ENCODE measurements at regions not wholly inside any gene's neighbourhood (a gene's known extent, or its start where the extent isn't known, plus 50 kb on each side); places are given as distances from the start of the nearest gene placed in this dataset.
A peak's percentile ranks its signal among the peaks of the same experiment; 100 is the strongest.

GRCh38 chr15:100762913-100763834 lies 116.5 kb upstream of the ALDH1A3 start:
- Histone ChIP-seq H3K36me3 (ENCODE audit: control insufficient read depth in 4 of 4, insufficient read depth in 3 of 4, low read depth in 1 of 4, low read length in 3 of 4) (no peaks in the 10 kb centered on the region), H3K9me3 (ENCODE audit: control insufficient read depth in 4 of 4, low read length in 3 of 4) (peaks cover 0 to 2% (median 0%) of the 10 kb centered on the region in 4 donors), H3K4me1 (ENCODE audit: control insufficient read depth in 4 of 4, insufficient read depth in 4 of 4, low read length in 3 of 4) (no peaks in the 10 kb centered on the region), H3K9ac (ENCODE audit: low read depth in 1 of 2, low read length in 2 of 2) (no peak overlapping the region), H3K4me3 (ENCODE audit: low read depth in 1 of 3, low read length in 3 of 3) (no peak overlapping the region), H3K27me3 (ENCODE audit: control insufficient read depth in 4 of 4, insufficient read depth in 4 of 4, low read length in 3 of 4) (peaks cover 0 to 5% (median 3%) of the 10 kb centered on the region in 4 donors), H3K27ac (ENCODE audit: low read depth in 1 of 2, low read length in 2 of 2) (no peak overlapping the region)
- WGBS = 72% methylated on average over 10 of the region's 10 CpGs
- TF ChIP-seq EGR1 (IDR thresholded peaks at IDR 0.05; ENCODE audit: low read depth in 2 of 2) (no peak), TAF1 (conservative IDR thresholded peaks at IDR 0.05) (no peak), RXRA (IDR thresholded peaks at IDR 0.05) (no peak), SP1 (IDR thresholded peaks at IDR 0.05) (no peak), ATF3 (IDR thresholded peaks at IDR 0.05) (no peak), HNF4A (conservative IDR thresholded peaks at IDR 0.05) (no peak)
- TF ChIP-seq, protein P1, sequence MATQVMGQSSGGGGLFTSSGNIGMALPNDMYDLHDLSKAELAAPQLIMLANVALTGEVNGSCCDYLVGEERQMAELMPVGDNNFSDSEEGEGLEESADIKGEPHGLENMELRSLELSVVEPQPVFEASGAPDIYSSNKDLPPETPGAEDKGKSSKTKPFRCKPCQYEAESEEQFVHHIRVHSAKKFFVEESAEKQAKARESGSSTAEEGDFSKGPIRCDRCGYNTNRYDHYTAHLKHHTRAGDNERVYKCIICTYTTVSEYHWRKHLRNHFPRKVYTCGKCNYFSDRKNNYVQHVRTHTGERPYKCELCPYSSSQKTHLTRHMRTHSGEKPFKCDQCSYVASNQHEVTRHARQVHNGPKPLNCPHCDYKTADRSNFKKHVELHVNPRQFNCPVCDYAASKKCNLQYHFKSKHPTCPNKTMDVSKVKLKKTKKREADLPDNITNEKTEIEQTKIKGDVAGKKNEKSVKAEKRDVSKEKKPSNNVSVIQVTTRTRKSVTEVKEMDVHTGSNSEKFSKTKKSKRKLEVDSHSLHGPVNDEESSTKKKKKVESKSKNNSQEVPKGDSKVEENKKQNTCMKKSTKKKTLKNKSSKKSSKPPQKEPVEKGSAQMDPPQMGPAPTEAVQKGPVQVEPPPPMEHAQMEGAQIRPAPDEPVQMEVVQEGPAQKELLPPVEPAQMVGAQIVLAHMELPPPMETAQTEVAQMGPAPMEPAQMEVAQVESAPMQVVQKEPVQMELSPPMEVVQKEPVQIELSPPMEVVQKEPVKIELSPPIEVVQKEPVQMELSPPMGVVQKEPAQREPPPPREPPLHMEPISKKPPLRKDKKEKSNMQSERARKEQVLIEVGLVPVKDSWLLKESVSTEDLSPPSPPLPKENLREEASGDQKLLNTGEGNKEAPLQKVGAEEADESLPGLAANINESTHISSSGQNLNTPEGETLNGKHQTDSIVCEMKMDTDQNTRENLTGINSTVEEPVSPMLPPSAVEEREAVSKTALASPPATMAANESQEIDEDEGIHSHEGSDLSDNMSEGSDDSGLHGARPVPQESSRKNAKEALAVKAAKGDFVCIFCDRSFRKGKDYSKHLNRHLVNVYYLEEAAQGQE (IDR thresholded peaks at IDR 0.05) = no peak
- no peak for DNase-seq (ENCODE audit: low spot score)

DNA sequence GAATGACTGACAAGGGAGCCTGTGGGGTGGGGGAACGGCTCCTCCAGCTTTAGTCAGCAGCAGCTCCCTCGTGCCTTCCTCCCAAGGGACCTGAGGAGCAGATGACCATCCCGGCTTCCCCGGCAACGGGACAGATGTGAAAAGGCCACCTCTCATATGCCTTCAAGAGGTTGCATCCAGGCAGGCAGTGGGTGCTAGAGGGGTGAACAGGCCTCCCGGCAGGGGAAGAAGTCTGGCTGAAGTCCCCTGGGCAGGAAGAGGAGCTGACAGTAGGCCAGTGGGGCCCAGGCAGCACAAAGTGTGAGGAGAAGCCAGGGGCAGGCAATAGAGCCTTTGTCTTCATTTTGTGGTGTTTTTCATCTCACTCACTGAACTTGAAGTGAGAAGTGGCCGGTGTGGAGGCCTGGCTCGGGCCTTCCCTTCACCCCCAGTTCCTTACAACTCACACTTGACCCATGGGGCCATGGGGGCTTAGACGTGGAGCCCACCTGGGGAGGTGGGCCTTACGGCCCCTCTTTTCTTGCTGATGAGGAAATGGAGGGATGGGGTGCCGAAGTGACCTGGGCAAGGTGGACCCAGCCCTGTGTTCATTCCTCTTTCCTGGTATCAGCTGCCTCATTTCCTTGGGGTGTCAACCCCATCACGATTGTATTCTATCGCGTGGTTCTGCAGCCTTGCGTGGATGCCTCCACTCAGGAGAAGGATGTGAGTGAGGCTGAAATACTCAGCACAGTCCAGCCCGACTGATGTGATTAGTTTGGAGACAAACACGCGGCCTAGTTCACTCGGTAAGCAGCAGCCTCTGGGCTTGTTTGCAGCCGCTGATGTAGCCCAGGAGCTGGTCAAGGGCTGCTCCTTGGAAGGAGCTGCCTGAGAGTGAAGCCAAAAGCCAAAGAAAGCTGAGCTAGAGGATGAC lies 115.5 kb upstream of the ALDH1A3 start:
- TF ChIP-seq YY1 (IDR thresholded peaks at IDR 0.05) (no peak), TAF1 (conservative IDR thresholded peaks at IDR 0.05) (no peak), SP1 (IDR thresholded peaks at IDR 0.05) (no peak), FOXA1 (IDR thresholded peaks at IDR 0.05) (no peak), EGR1 (IDR thresholded peaks at IDR 0.05; ENCODE audit: low read depth in 2 of 2) (no peak), MAX (IDR thresholded peaks at IDR 0.05) (no peak), RXRA (IDR thresholded peaks at IDR 0.05) (no peak), GABPA (IDR thresholded peaks at IDR 0.05 in 1 of 2, conservative IDR thresholded peaks at IDR 0.05 in 1 of 2) (no peak), ZBTB33 (IDR thresholded peaks at IDR 0.05) (no peak), NR2F2 (IDR thresholded peaks at IDR 0.05) (no peak), FOXA2 (IDR thresholded peaks at IDR 0.05) (no peak), RAD21 (IDR thresholded peaks at IDR 0.05) (no peak)
- TF ChIP-seq, protein P2, sequence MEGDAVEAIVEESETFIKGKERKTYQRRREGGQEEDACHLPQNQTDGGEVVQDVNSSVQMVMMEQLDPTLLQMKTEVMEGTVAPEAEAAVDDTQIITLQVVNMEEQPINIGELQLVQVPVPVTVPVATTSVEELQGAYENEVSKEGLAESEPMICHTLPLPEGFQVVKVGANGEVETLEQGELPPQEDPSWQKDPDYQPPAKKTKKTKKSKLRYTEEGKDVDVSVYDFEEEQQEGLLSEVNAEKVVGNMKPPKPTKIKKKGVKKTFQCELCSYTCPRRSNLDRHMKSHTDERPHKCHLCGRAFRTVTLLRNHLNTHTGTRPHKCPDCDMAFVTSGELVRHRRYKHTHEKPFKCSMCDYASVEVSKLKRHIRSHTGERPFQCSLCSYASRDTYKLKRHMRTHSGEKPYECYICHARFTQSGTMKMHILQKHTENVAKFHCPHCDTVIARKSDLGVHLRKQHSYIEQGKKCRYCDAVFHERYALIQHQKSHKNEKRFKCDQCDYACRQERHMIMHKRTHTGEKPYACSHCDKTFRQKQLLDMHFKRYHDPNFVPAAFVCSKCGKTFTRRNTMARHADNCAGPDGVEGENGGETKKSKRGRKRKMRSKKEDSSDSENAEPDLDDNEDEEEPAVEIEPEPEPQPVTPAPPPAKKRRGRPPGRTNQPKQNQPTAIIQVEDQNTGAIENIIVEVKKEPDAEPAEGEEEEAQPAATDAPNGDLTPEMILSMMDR (IDR thresholded peaks at IDR 0.05; ENCODE audit: low read depth, low read length, missing input control) = no peak
- Histone ChIP-seq H3K36me3 (ENCODE audit: control insufficient read depth in 4 of 4, insufficient read depth in 3 of 4, low read depth in 1 of 4, low read length in 3 of 4) (no peaks in the 10 kb centered on the region), H3K4me3 (ENCODE audit: low read depth in 1 of 3, low read length in 3 of 3) (no peak overlapping the region), H3K9ac (ENCODE audit: low read depth in 1 of 2, low read length in 2 of 2) (no peak overlapping the region), H3K27me3 (ENCODE audit: control insufficient read depth in 4 of 4, insufficient read depth in 4 of 4, low read length in 3 of 4) (peaks cover 0 to 5% (median 4%) of the 10 kb centered on the region in 4 donors), H3K9me3 (ENCODE audit: control insufficient read depth in 4 of 4, low read length in 3 of 4) (peaks cover 0 to 2% (median 0%) of the 10 kb centered on the region in 4 donors), H3K4me1 (ENCODE audit: control insufficient read depth in 4 of 4, insufficient read depth in 4 of 4, low read length in 3 of 4) (no peaks in the 10 kb centered on the region), H3K27ac (ENCODE audit: low read depth in 1 of 2, low read length in 2 of 2) (no peak overlapping the region)
- DNase-seq (ENCODE audit: low spot score) = peak; percentile 25
- 89% methylated on average over 20 of the region's 20 CpGs for WGBS

All from liver (tissue), 8 donors.